HL-60 (cell line): ENCODE measurements at regions not wholly inside any gene's neighbourhood (a gene's known extent, or its start where the extent isn't known, plus 50 kb on each side); places are given as distances from the start of the nearest gene placed in this dataset.

ENCODE experiments used
- GABPA ChIP-seq: IDR thresholded peaks from 2 replicates; pipeline ENCODE4 v1.6.1; 2012; ENCODE audit warnings: low read depth
- TF ChIP-seq, protein P1 (sequence below): IDR thresholded peaks from one replicate; pipeline ENCODE4 v1.5.1; 2011; ENCODE audit warnings: low read length, control low read depth, inconsistent platforms; ENCODE audit not compliant: insufficient read depth

DNA sequence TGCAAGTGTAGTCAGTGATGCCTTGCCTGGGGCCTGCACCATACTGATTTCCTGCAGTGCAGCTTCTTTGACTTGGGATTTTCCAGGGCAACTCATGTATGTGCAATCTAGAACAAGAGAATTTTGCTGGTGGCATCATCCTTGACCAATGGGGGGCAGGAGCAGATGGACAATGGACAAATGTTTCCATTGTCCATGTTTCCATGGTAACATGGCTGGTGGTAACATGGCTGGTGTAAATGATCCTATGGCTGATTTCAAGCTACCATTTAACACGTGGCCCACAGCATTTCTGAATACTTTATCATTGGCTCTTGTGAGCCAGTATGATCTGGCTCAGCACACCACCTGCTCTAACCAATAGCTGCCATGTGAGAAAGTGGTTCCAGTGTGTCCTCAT is 130.1 kb upstream of the OSMR start:
- TF ChIP-seq, protein P1, sequence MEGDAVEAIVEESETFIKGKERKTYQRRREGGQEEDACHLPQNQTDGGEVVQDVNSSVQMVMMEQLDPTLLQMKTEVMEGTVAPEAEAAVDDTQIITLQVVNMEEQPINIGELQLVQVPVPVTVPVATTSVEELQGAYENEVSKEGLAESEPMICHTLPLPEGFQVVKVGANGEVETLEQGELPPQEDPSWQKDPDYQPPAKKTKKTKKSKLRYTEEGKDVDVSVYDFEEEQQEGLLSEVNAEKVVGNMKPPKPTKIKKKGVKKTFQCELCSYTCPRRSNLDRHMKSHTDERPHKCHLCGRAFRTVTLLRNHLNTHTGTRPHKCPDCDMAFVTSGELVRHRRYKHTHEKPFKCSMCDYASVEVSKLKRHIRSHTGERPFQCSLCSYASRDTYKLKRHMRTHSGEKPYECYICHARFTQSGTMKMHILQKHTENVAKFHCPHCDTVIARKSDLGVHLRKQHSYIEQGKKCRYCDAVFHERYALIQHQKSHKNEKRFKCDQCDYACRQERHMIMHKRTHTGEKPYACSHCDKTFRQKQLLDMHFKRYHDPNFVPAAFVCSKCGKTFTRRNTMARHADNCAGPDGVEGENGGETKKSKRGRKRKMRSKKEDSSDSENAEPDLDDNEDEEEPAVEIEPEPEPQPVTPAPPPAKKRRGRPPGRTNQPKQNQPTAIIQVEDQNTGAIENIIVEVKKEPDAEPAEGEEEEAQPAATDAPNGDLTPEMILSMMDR, result no peak
- TF ChIP-seq GABPA, result no peak
